ENCODE measurements at regions not wholly inside any gene's neighbourhood (a gene's known extent, or its start where the extent isn't known, plus 50 kb on each side); places are given as distances from the start of the nearest gene placed in this dataset.

- TF ChIP-seq, protein P1, sequence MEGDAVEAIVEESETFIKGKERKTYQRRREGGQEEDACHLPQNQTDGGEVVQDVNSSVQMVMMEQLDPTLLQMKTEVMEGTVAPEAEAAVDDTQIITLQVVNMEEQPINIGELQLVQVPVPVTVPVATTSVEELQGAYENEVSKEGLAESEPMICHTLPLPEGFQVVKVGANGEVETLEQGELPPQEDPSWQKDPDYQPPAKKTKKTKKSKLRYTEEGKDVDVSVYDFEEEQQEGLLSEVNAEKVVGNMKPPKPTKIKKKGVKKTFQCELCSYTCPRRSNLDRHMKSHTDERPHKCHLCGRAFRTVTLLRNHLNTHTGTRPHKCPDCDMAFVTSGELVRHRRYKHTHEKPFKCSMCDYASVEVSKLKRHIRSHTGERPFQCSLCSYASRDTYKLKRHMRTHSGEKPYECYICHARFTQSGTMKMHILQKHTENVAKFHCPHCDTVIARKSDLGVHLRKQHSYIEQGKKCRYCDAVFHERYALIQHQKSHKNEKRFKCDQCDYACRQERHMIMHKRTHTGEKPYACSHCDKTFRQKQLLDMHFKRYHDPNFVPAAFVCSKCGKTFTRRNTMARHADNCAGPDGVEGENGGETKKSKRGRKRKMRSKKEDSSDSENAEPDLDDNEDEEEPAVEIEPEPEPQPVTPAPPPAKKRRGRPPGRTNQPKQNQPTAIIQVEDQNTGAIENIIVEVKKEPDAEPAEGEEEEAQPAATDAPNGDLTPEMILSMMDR (IDR thresholded peaks at IDR 0.05; ENCODE audit: low read depth, low read length) = no peak
- no peak for DNase-seq (ENCODE audit: extremely low read depth, low read depth)
These were observed 94.2 kb upstream of the RESF1 start for GRCh38 chr12:31865023-31865422.

DNA sequence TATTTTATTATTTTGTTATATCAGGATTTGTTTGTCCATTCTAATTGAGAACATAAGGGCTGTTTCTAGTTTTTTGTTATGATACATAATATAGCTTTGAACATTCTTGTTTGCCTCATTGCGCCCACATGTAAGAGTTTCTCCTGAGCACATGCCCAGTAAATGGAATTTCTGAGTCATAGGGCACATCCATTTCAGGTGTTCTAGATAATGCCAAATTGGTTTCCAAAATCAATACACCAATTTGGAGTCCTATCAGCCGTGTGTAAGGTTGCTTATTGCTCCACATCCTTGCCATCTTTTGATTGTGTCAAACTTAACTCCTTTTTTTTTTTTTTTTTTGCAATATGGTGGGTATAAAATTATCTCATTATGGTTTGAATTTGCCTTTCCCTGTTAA is 97.9 kb upstream of the RESF1 start:
- no peak for DNase-seq (ENCODE audit: extremely low read depth, low read depth)
- TF ChIP-seq, protein P1 (IDR thresholded peaks at IDR 0.05; ENCODE audit: low read depth, low read length) = no peak

- DNase-seq (ENCODE audit: extremely low read depth, low read depth) = no peak
These were observed 98.8 kb upstream of the RESF1 start for GRCh38 chr12:31860401-31860800.

DNA sequence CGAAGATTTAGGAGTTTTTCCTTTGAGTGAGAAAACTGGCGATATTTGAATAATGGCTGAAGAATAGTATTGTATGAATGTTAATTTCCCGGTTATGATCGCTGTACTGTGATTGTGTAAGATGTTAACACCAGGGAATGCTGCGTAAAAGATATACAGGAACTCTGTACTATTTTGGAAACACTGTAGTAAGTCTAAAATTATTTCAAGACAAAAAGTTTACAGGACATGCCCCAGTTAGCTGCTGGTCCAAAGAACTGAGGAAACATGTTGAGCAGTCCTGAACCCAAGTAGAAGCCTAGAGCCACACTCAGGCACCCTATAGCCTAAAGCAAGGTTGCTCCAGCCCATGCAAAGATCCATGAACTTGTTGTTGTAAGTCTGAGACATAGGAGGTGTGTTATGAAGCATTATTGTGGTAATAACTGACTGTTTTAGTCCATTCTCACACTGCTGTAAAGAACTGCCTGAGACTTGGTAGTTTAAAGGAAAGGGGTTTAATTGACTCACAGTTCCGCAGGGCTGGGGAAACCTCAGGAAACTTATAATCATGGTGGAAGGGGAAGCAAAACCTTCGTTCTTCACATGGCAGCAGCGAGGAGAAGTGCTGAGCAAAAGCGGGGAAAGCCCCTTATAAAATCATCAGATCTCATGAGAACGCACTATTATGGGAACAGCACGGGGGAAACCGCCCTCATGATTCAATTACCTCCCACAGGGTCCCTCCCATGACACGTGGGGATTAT is 99.8 kb upstream of the RESF1 start:
- TF ChIP-seq, protein P1 (IDR thresholded peaks at IDR 0.05; ENCODE audit: low read depth, low read length) = no peak
- DNase-seq (ENCODE audit: extremely low read depth, low read depth) = no peak

More at GRCh38 chr12:31860401-31860800, 98.8 kb upstream of the RESF1 start:
- TF ChIP-seq, protein P1 (IDR thresholded peaks at IDR 0.05; ENCODE audit: low read depth, low read length) = no peak

- no peak for DNase-seq (ENCODE audit: extremely low read depth, low read depth)
- TF ChIP-seq, protein P1 (IDR thresholded peaks at IDR 0.05; ENCODE audit: low read depth, low read length) = no peak
These were observed 103.8 kb upstream of the RESF1 start for GRCh38 chr12:31855427-31855826.

DNA sequence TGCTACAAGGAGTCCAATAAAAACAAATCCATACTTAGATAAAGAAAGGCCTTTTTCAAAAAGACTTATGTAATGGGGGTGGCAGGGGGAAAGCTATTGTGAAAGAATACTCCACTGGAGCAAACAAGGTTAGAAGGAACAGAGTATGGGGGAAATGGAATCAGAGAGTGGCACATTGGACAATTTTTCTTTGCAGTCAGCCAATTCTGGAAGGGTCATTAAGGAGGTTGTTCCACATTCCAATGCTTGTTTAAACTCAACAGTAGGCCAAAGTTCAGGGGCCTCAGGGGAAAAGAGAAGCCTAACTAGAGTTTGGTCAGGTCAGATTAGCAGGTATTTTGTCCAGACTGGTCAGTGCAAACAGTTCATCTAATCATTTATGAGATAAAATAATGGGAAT is 105.2 kb upstream of the RESF1 start:
- DNase-seq (ENCODE audit: extremely low read depth, low read depth) = no peak
- TF ChIP-seq, protein P1 (IDR thresholded peaks at IDR 0.05; ENCODE audit: low read depth, low read length) = no peak

DNA sequence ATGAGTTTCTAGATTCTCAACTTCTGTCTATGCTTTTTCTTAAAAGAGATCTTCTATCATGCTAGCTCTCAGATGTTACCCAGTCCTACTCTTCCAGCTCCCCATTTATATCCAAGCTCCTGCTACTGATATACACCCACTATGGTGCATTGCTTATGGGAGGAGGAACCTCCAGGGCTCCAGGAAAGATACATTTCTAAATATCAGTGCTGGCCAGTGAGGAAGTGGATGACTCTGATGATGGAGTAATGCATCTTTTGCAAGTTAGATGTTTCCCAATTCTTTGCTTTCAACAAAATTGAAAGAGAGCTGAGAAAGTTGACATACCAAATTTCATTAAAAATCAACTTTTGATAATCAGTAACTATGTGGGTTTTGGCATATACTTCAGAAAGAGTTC is 105.7 kb upstream of the RESF1 start:
- TF ChIP-seq, protein P1 (IDR thresholded peaks at IDR 0.05; ENCODE audit: low read depth, low read length) = no peak
- no peak for DNase-seq (ENCODE audit: extremely low read depth, low read depth)

Data from AG09319 (cell line).